Panc1 (cell line): ENCODE measurements at regions not wholly inside any gene's neighbourhood (a gene's known extent, or its start where the extent isn't known, plus 50 kb on each side); places are given as distances from the start of the nearest gene placed in this dataset.

Experiments used
- POLR2AphosphoS5 ChIP-seq: IDR thresholded peaks from 2 replicates; pipeline ENCODE4 v1.6.1; 2012; ENCODE audit warnings: mild to moderate bottlenecking, low read depth, low read length, moderate library complexity
- TF ChIP-seq, protein P1 (sequence below), 2 experiments: IDR thresholded peaks; 2 replicates each; pipeline ENCODE4 v1.6.1; 2011 to 2012; ENCODE audit warnings: low read depth in 2 of 2, control low read depth in 1 of 2, low read length in 1 of 2, mild to moderate bottlenecking in 1 of 2, moderate library complexity in 1 of 2; ENCODE audit not compliant: insufficient read depth in 1 of 2
- TF ChIP-seq, protein P2 (sequence below): fragments of 450-650 bp; IDR thresholded peaks from 2 replicates; pipeline ENCODE4 v1.5.1; 2017; ENCODE audit warnings: mild to moderate bottlenecking

DNA sequence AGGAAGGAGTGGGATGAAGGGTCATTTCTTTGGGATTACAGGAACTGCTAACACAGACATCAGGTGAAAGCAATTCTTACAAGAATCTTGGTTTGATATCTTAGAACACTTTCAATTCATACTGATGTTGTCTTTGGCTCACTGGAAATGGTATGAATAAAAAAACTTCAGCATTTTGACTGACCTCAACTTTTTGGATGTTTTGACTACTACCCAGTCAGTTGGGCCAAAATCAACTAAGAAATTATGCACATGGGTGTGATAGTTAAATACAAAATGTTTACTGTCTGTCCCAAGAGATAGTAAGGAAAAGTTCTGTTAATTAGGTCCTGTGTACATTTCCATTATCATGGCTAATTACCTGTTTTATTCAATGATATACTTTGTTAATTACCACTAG is 165.5 kb upstream of the LRIG1 start:
- TF ChIP-seq, protein P1, sequence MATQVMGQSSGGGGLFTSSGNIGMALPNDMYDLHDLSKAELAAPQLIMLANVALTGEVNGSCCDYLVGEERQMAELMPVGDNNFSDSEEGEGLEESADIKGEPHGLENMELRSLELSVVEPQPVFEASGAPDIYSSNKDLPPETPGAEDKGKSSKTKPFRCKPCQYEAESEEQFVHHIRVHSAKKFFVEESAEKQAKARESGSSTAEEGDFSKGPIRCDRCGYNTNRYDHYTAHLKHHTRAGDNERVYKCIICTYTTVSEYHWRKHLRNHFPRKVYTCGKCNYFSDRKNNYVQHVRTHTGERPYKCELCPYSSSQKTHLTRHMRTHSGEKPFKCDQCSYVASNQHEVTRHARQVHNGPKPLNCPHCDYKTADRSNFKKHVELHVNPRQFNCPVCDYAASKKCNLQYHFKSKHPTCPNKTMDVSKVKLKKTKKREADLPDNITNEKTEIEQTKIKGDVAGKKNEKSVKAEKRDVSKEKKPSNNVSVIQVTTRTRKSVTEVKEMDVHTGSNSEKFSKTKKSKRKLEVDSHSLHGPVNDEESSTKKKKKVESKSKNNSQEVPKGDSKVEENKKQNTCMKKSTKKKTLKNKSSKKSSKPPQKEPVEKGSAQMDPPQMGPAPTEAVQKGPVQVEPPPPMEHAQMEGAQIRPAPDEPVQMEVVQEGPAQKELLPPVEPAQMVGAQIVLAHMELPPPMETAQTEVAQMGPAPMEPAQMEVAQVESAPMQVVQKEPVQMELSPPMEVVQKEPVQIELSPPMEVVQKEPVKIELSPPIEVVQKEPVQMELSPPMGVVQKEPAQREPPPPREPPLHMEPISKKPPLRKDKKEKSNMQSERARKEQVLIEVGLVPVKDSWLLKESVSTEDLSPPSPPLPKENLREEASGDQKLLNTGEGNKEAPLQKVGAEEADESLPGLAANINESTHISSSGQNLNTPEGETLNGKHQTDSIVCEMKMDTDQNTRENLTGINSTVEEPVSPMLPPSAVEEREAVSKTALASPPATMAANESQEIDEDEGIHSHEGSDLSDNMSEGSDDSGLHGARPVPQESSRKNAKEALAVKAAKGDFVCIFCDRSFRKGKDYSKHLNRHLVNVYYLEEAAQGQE (IDR thresholded peaks at IDR 0.05; ENCODE audit: insufficient read depth in 1 of 2, low read depth in 2 of 2, low read length in 1 of 2) = no peak
- TF ChIP-seq, protein P2, sequence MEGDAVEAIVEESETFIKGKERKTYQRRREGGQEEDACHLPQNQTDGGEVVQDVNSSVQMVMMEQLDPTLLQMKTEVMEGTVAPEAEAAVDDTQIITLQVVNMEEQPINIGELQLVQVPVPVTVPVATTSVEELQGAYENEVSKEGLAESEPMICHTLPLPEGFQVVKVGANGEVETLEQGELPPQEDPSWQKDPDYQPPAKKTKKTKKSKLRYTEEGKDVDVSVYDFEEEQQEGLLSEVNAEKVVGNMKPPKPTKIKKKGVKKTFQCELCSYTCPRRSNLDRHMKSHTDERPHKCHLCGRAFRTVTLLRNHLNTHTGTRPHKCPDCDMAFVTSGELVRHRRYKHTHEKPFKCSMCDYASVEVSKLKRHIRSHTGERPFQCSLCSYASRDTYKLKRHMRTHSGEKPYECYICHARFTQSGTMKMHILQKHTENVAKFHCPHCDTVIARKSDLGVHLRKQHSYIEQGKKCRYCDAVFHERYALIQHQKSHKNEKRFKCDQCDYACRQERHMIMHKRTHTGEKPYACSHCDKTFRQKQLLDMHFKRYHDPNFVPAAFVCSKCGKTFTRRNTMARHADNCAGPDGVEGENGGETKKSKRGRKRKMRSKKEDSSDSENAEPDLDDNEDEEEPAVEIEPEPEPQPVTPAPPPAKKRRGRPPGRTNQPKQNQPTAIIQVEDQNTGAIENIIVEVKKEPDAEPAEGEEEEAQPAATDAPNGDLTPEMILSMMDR = no peak
- TF ChIP-seq POLR2AphosphoS5 = no peak
